ENCODE measurements at regions not wholly inside any gene's neighbourhood (a gene's known extent, or its start where the extent isn't known, plus 50 kb on each side); places are given as distances from the start of the nearest gene placed in this dataset.

GRCh38 chr18:37662099-37662498, 96.5 kb upstream of the CELF4 start:
- no peaks in the 10 kb centered on the region for H3K9me3 ChIP-seq (ENCODE audit: control insufficient read depth, low read length)
- Mint-ChIP-seq H3K27ac (no peak overlapping the region), H3K9me3 (no peaks in the 10 kb centered on the region), H3K27me3 (ENCODE audit: insufficient read depth) (no peaks in the 10 kb centered on the region), H3K4me1 (peaks cover 26% of the 10 kb centered on the region), H3K4me3 (no peak overlapping the region), H3K36me3 (ENCODE audit: low read depth) (no peaks in the 10 kb centered on the region)
- no peak overlapping the region for H3K4me3 ChIP-seq (ENCODE audit: low read length)
- no peaks in the 10 kb centered on the region for H3K27me3 ChIP-seq (ENCODE audit: control insufficient read depth, insufficient read depth, low read length, poor library complexity, severe bottlenecking)
- no peak for DNase-seq
- no peak overlapping the region for H3K9ac ChIP-seq (ENCODE audit: extremely low read depth, low read length, poor library complexity, severe bottlenecking)
- peaks cover 17% of the 10 kb centered on the region for H3K4me1 ChIP-seq (ENCODE audit: control insufficient read depth, insufficient read depth, low read length)
- no peak overlapping the region for H3K27ac ChIP-seq (ENCODE audit: low read depth, low read length)
- WGBS, 2 experiments (ENCODE audit: insufficient coverage in 1 of 2, insufficient read length in 1 of 2), result 94% methylated on average over 3 of the region's 3 CpGs; no CpG with 5 or more reads in 1 of the 2 experiments
- H3K36me3 ChIP-seq (ENCODE audit: control insufficient read depth, insufficient read depth, low read length), result no peaks in the 10 kb centered on the region
- peak; percentile 34 for TF ChIP-seq CTCF (conservative IDR thresholded peaks at IDR 0.05)

GRCh38 chr18:37661478-37661877, 95.9 kb upstream of the CELF4 start:
- TF ChIP-seq CTCF (conservative IDR thresholded peaks at IDR 0.05), result no peak
- no peak for DNase-seq
- Histone ChIP-seq H3K4me3 (ENCODE audit: low read length) (no peak overlapping the region), H3K9me3 (ENCODE audit: control insufficient read depth, low read length) (no peaks in the 10 kb centered on the region), H3K4me1 (ENCODE audit: control insufficient read depth, insufficient read depth, low read length) (peaks cover 17% of the 10 kb centered on the region), H3K27me3 (ENCODE audit: control insufficient read depth, insufficient read depth, low read length, poor library complexity, severe bottlenecking) (no peaks in the 10 kb centered on the region), H3K9ac (ENCODE audit: extremely low read depth, low read length, poor library complexity, severe bottlenecking) (no peak overlapping the region), H3K36me3 (ENCODE audit: control insufficient read depth, insufficient read depth, low read length) (no peaks in the 10 kb centered on the region), H3K27ac (ENCODE audit: low read depth, low read length) (no peak overlapping the region)
- Mint-ChIP-seq H3K4me1 (peaks cover 24% of the 10 kb centered on the region), H3K36me3 (ENCODE audit: low read depth) (no peaks in the 10 kb centered on the region), H3K4me3 (no peak overlapping the region), H3K9me3 (no peaks in the 10 kb centered on the region), H3K27ac (no peak overlapping the region), H3K27me3 (ENCODE audit: insufficient read depth) (no peaks in the 10 kb centered on the region)
- WGBS, 2 experiments (ENCODE audit: insufficient coverage in 1 of 2, insufficient read length in 1 of 2), result 95 to 100% methylated on average over 4 of the region's 4 CpGs

- no peaks in the 10 kb centered on the region for H3K9me3 Mint-ChIP-seq
- no peak for DNase-seq
- H3K36me3 Mint-ChIP-seq (ENCODE audit: low read depth), result no peaks in the 10 kb centered on the region
- no peak overlapping the region for H3K27ac Mint-ChIP-seq
- WGBS, 2 experiments (ENCODE audit: insufficient coverage in 1 of 2, insufficient read length in 1 of 2), result 92% methylated on average over 4 of the region's 4 CpGs; no CpG with 5 or more reads in 1 of the 2 experiments
- no peak overlapping the region for H3K4me3 Mint-ChIP-seq
- Histone ChIP-seq H3K36me3 (ENCODE audit: control insufficient read depth, insufficient read depth, low read length) (no peaks in the 10 kb centered on the region), H3K4me3 (ENCODE audit: low read length) (no peak overlapping the region), H3K9me3 (ENCODE audit: control insufficient read depth, low read length) (no peaks in the 10 kb centered on the region), H3K9ac (ENCODE audit: extremely low read depth, low read length, poor library complexity, severe bottlenecking) (no peak overlapping the region), H3K4me1 (ENCODE audit: control insufficient read depth, insufficient read depth, low read length) (peaks cover 17% of the 10 kb centered on the region), H3K27ac (ENCODE audit: low read depth, low read length) (no peak overlapping the region), H3K27me3 (ENCODE audit: control insufficient read depth, insufficient read depth, low read length, poor library complexity, severe bottlenecking) (no peaks in the 10 kb centered on the region)
- no peak for TF ChIP-seq CTCF (conservative IDR thresholded peaks at IDR 0.05)
- peaks cover 19% of the 10 kb centered on the region for H3K4me1 Mint-ChIP-seq
- no peaks in the 10 kb centered on the region for H3K27me3 Mint-ChIP-seq (ENCODE audit: insufficient read depth)
Observed at GRCh38 chr18:37661061-37661460, 95.5 kb upstream of the CELF4 start.

Data from endodermal cell (in vitro differentiated cells).